K562 (cell line): ENCODE measurements at regions not wholly inside any gene's neighbourhood (a gene's known extent, or its start where the extent isn't known, plus 50 kb on each side); places are given as distances from the start of the nearest gene placed in this dataset.

ENCODE experiments used
- ATAC-seq: fragments of 200-7000 bp; cut with Tn5 transposase; 3 replicates; pipeline ENCODE4 v1.9.1; 2020; ENCODE audit warnings: moderate library complexity
- BruUV-seq: library from RNA; stranded (reverse); fragments of 400-500 nt; replicated peaks from 2 replicates; lab custom pipeline; 2021; lab: Mats Ljungman, UMichigan
- CTCF ChIA-PET: fragments of 300-600 bp; formaldehyde crosslinking; extraction: SDS; loops from one replicate; lab custom pipeline; 2021; ENCODE audit warnings: low intra/inter-chr PET ratio; lab: Yijun Ruan, JAX
- POLR2A ChIA-PET: fragments of 300-600, 350-650 bp; sonication (Branson Sonifier 250); formaldehyde crosslinking; extraction: SDS; loops from one replicate; lab custom pipeline; 2021; ENCODE audit warnings: antibody characterized with exemption, inconsistent platforms; lab: Yijun Ruan, JAX
- DNase-seq, 4 experiments: peaks; one replicate each; pipeline versions ENCODE4 v3.0.0 to v3.0.0-alpha.2; 2011 to 2018; ENCODE audit warnings: low spot score in 3 of 4, mixed read lengths in 3 of 4; ENCODE audit errors: extremely low read depth in 1 of 4
- FAIRE-seq: peaks from 2 replicates; lab custom pipeline; 2011; peaks lifted over from hg19 to GRCh38; lab: Jason Lieb, UNC
- H2AFZ ChIP-seq: 2 replicates; pipeline ENCODE4 v1.6.0; 2011; ENCODE audit warnings: low read depth, low read length, control low read depth, inconsistent platforms
- H3K27ac ChIP-seq: fragments of 200-600 bp; 3 replicates; pipeline ENCODE4 v1.8.0; 2011; ENCODE audit warnings: low read depth, mild to moderate bottlenecking, control low read depth, inconsistent platforms, low read length, moderate library complexity, mixed read lengths; ENCODE audit errors: extremely low read depth
- H3K27me3 ChIP-seq, 2 experiments: fragments of 300-600 bp in 1 of 2; 2 replicates in 1 of 2; 3 replicates in 1 of 2; pipeline versions ENCODE4 v1.6.0 to v1.8.0; 2011; ENCODE audit warnings: inconsistent platforms in 2 of 2, low read length in 2 of 2, mild to moderate bottlenecking in 1 of 2, mixed read lengths in 1 of 2, moderate library complexity in 1 of 2; ENCODE audit not compliant: control insufficient read depth in 2 of 2, insufficient read depth in 2 of 2
- H3K36me3 ChIP-seq: fragments of 300-600 bp; 3 replicates; pipeline ENCODE4 v1.8.0; 2011; ENCODE audit warnings: mild to moderate bottlenecking, low read length, inconsistent platforms; ENCODE audit not compliant: control insufficient read depth, insufficient read depth
- H3K4me1 ChIP-seq, 2 experiments: fragments of 200-600 bp in 1 of 2; replicated peaks in 1 of 2; 2 replicates in 1 of 2; 3 replicates in 1 of 2; pipeline versions ENCODE4 v1.5.1 to v1.8.0; 2011; ENCODE audit warnings: inconsistent platforms in 2 of 2, low read length in 2 of 2, mild to moderate bottlenecking in 1 of 2, mixed read lengths in 1 of 2, moderate library complexity in 1 of 2; ENCODE audit not compliant: control insufficient read depth in 2 of 2, insufficient read depth in 2 of 2
- H3K4me2 ChIP-seq: 2 replicates; pipeline ENCODE4 v1.6.1; 2011; ENCODE audit warnings: low read length, control low read depth, inconsistent platforms, mixed read lengths; ENCODE audit not compliant: insufficient read depth
- H3K4me3 ChIP-seq: fragments of 200-600 bp; sonication (generic), shearing (Covaris generic); 2 replicates; pipeline ENCODE4 v1.5.1; 2016; ENCODE audit warnings: control low read depth, inconsistent platforms
- H3K79me2 ChIP-seq: fragments of 200-600 bp; 3 replicates; pipeline ENCODE4 v1.8.0; 2011; ENCODE audit warnings: low read length, inconsistent platforms; ENCODE audit not compliant: control insufficient read depth, insufficient read depth
- H3K9ac ChIP-seq, 2 experiments: 2 replicates each; pipeline versions ENCODE4 v1.6.0 to v1.6.1; 2011; ENCODE audit warnings: low read depth in 2 of 2, low read length in 2 of 2, control low read depth in 1 of 2, inconsistent platforms in 1 of 2, mild to moderate bottlenecking in 1 of 2, mixed read lengths in 1 of 2; ENCODE audit not compliant: insufficient read depth in 1 of 2
- H3K9me1 ChIP-seq: one replicate; pipeline ENCODE4 v1.6.0; 2011; ENCODE audit warnings: inconsistent platforms, mild to moderate bottlenecking, low read length, moderate library complexity; ENCODE audit not compliant: control insufficient read depth, insufficient read depth
- H3K9me3 ChIP-seq: replicated peaks from 2 replicates; pipeline ENCODE4 v1.5.1; 2011; ENCODE audit warnings: low read depth, low read length, inconsistent platforms; ENCODE audit not compliant: control insufficient read depth, insufficient read depth
- H4K20me1 ChIP-seq: replicated peaks from 2 replicates; pipeline ENCODE4 v1.6.1; 2011; ENCODE audit warnings: low read length, inconsistent platforms, mixed read lengths; ENCODE audit not compliant: control insufficient read depth, insufficient read depth
- ETS2 ChIP-seq: IDR thresholded peaks from 2 replicates; pipeline ENCODE4 v1.6.1; 2016; ENCODE audit warnings: borderline replicate concordance, missing genetic modification characterization, mild to moderate bottlenecking, moderate library complexity, missing compliant biosample characterization; ENCODE audit not compliant: poor library complexity, severe bottlenecking
- FOXP4 ChIP-seq: sonication (generic); formaldehyde crosslinking; IDR thresholded peaks from 2 replicates; pipeline ENCODE4 v1.8.0; 2022; ENCODE audit warnings: mild to moderate bottlenecking, missing genetic modification reagents, borderline replicate concordance
- HOXB6 ChIP-seq: fragments of 250-450 bp; sonication (Bioruptor Pico); IDR thresholded peaks from 2 replicates; pipeline ENCODE4 v1.5.1; 2022; ENCODE audit warnings: mild to moderate bottlenecking, borderline replicate concordance
- MEIS2 ChIP-seq: fragments of 450-650 bp; IDR thresholded peaks from 2 replicates; pipeline ENCODE4 v1.6.1; 2014; ENCODE audit warnings: mild to moderate bottlenecking; ENCODE audit not compliant: partially characterized antibody
- NRF1 ChIP-seq, 2 experiments: fragments of 450-650 bp; IDR thresholded peaks in 1 of 2; conservative IDR thresholded peaks in 1 of 2; 2 replicates each; pipeline ENCODE4 v1.6.1; 2014; ENCODE audit warnings: mild to moderate bottlenecking in 2 of 2
- PHF21A ChIP-seq: fragments of 450-650 bp; IDR thresholded peaks from 2 replicates; pipeline ENCODE4 v1.6.1; 2017; ENCODE audit warnings: low read depth, borderline replicate concordance
- SIN3B ChIP-seq: fragments of 450-650 bp; IDR thresholded peaks from 2 replicates; pipeline ENCODE4 v1.6.1; 2017; ENCODE audit warnings: low read depth, mild to moderate bottlenecking, moderate library complexity
- UBTF ChIP-seq, 2 experiments: IDR thresholded peaks; 2 replicates each; pipeline ENCODE4 v1.6.1; 2012; ENCODE audit warnings: improper control_type of control experiment in 2 of 2, low read depth in 2 of 2, low read length in 2 of 2, borderline replicate concordance in 1 of 2
- ZNF143 ChIP-seq: sonication (generic); formaldehyde crosslinking; IDR thresholded peaks from 2 replicates; pipeline ENCODE4 v1.9.0; 2022; ENCODE audit warnings: mild to moderate bottlenecking, missing genetic modification reagents
- ZNF217 ChIP-seq: sonication (generic); formaldehyde crosslinking; IDR thresholded peaks from 2 replicates; pipeline ENCODE4 v1.8.0; 2022; ENCODE audit warnings: mild to moderate bottlenecking, missing genetic modification reagents
- ZNF561 ChIP-seq: fragments of 450-650 bp; formaldehyde crosslinking; conservative IDR thresholded peaks from 2 replicates; pipeline ENCODE4 v1.4.0; 2020; ENCODE audit warnings: mild to moderate bottlenecking, moderate library complexity
- ZNF696 ChIP-seq: fragments of 250-450 bp; sonication (Bioruptor Pico); conservative IDR thresholded peaks from 2 replicates; pipeline ENCODE4 v1.4.0; 2020; ENCODE audit warnings: mild to moderate bottlenecking, moderate library complexity
- WGBS: fragments of 100-300 bp; shearing (Covaris generic); methylation state at CpG from one replicate; pipeline ENCODE4 v1.1.6; 2016; ENCODE audit warnings: low coverage, mixed read lengths; ENCODE audit not compliant: insufficient coverage; ENCODE audit errors: missing lambda C conversion rate; 5-methylcytosine and 5-hydroxymethylcytosine counted together
- in situ Hi-C: fragments of 300-500 bp; cut with MboI; formaldehyde crosslinking; loops from 4 replicates; pipeline ENCODE4 v1.15.0; 2018; ENCODE audit warnings: inconsistent platforms, mixed read lengths
- intact Hi-C: fragments of 100-400 bp; cut with micrococcal nuclease; formaldehyde crosslinking; loops from 2 replicates; pipeline ENCODE4 v1.14.2; 2022

DNA sequence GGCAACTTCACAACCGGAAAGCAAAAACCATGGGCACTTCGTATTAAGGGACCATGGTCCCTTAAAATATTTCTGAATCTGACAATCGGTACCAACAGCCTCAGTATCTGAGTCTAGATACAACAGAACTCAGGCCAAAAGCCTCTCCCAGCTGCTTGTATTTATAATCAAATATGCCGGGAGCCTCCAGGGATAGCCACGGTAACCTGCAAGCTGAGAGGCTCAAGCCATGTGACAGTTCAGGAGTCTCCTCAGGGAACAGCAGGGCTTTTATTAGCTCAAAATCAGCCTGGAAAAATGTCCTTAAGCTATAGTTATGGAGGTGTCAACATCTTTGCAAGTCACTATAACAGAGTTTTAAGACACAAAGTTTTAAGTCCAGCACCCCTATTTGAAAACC is 352.8 kb upstream of the GYPC start:
- Histone ChIP-seq H3K9me3 (no peaks in the 10 kb centered on the region), H3K36me3 (peaks cover 12% of the 10 kb centered on the region; the same call in 2 of the 3 replicates), H3K9me1 (no peaks in the 10 kb centered on the region), H3K4me1 (peaks cover 4 to 17% of the 10 kb centered on the region in 2 experiments; a peak in 2 of 5 replicates), H3K4me3 (no peak overlapping the region), H3K79me2 (peaks cover 37% of the 10 kb centered on the region), H2AFZ (no peak overlapping the region), H3K27ac (no peak overlapping the region), H4K20me1 (no peaks in the 10 kb centered on the region), H3K9ac (no peak overlapping the region), H3K4me2 (no peak overlapping the region), H3K27me3 (no peaks in the 10 kb centered on the region)
- DNase-seq (no peak), ATAC-seq (no peak), FAIRE-seq (no peak)
- no peak for TF ChIP-seq MEIS2
- no peak for TF ChIP-seq ETS2 (tag)
- no peak for TF ChIP-seq SIN3B
- no peak for TF ChIP-seq HOXB6 (CRISPR knock-in tag)
- no peak for TF ChIP-seq UBTF (IDR thresholded peaks at IDR 0.05; ENCODE audit: borderline replicate concordance in 1 of 2, low read depth in 2 of 2, low read length in 2 of 2)
- TF ChIP-seq ZNF217 (CRISPR knock-in tag), result no peak
- no peak for TF ChIP-seq ZNF696
- TF ChIP-seq FOXP4 (CRISPR knock-in tag), result no peak
- no peak for TF ChIP-seq ZNF143 (CRISPR knock-in tag)
- TF ChIP-seq PHF21A, result no peak
- TF ChIP-seq NRF1 (conservative IDR thresholded peaks at IDR 0.05 in 1 of 2, IDR thresholded peaks at IDR 0.05 in 1 of 2), result no peak
- no peak for TF ChIP-seq ZNF561
- CTCF ChIA-PET, result no interaction called here
- POLR2A ChIA-PET, result interaction anchor here (0.6 kb wide), 1 partner anchor 270 kb away, joined by 5 read pairs; no protein-coding TSS in a partner anchor
- intact Hi-C loops (no loop called here), in situ Hi-C loops (no loop called here)
- BruUV-seq, result no TSS peak
- WGBS, result 63% methylated on average over 5 of the region's 5 CpGs
